KMS-11 (cell line): ENCODE measurements at regions not wholly inside any gene's neighbourhood (a gene's known extent, or its start where the extent isn't known, plus 50 kb on each side); places are given as distances from the start of the nearest gene placed in this dataset.
"Not testable (repeated sequence)": the region's sequence is repeated elsewhere in the genome, so short reads cannot be mapped to it uniquely, and the experiment has no call there.

Source experiments
- H2AFZ ChIP-seq: fragments of 200-600 bp; sonication (generic); 2 replicates; pipeline ENCODE4 v1.6.1; 2016; ENCODE audit warnings: antibody characterized with exemption, mixed run types, low read depth
- H3K27ac ChIP-seq: fragments of 200-600 bp; sonication (generic); 2 replicates; pipeline ENCODE4 v1.6.1; 2016; ENCODE audit warnings: mild to moderate bottlenecking, mixed run types
- H3K27me3 ChIP-seq: fragments of 200-600 bp; sonication (generic); 2 replicates; pipeline ENCODE4 v1.6.1; 2017; ENCODE audit warnings: mild to moderate bottlenecking, low read depth, mixed run types, moderate library complexity; ENCODE audit not compliant: insufficient read depth
- H3K36me3 ChIP-seq: fragments of 200-600 bp; sonication (generic); 2 replicates; pipeline ENCODE4 v1.6.1; 2017; ENCODE audit warnings: mild to moderate bottlenecking, mixed run types; ENCODE audit not compliant: insufficient read depth
- H3K4me1 ChIP-seq: fragments of 200-600 bp; sonication (generic); 2 replicates; pipeline ENCODE4 v1.6.1; 2016; ENCODE audit warnings: mild to moderate bottlenecking, low read depth, mixed run types; ENCODE audit not compliant: poor library complexity, severe bottlenecking
- H3K4me2 ChIP-seq: fragments of 200-600 bp; sonication (generic); 2 replicates; pipeline ENCODE4 v1.7.0; 2016; ENCODE audit warnings: mild to moderate bottlenecking, mixed run types
- H3K4me3 ChIP-seq: fragments of 200-600 bp; sonication (generic); IDR thresholded peaks from 2 replicates; pipeline ENCODE4 v1.6.1; 2017; ENCODE audit warnings: low read depth, low read length, mixed read lengths; ENCODE audit not compliant: insufficient read depth
- H3K79me2 ChIP-seq: fragments of 200-600 bp; sonication (generic); 2 replicates; pipeline ENCODE4 v1.6.1; 2016; ENCODE audit warnings: low read depth, mixed run types; ENCODE audit not compliant: insufficient read depth
- H3K9ac ChIP-seq: fragments of 200-600 bp; sonication (generic); 2 replicates; pipeline ENCODE4 v1.6.1; 2016; ENCODE audit warnings: mild to moderate bottlenecking, mixed run types
- H4K20me1 ChIP-seq: fragments of 200-600 bp; sonication (generic); 2 replicates; pipeline ENCODE4 v1.6.1; 2016; ENCODE audit warnings: mild to moderate bottlenecking, mixed run types; ENCODE audit not compliant: insufficient read depth
- TF ChIP-seq, protein P1 (sequence below): fragments of 200-600 bp; sonication (generic); conservative IDR thresholded peaks from 2 replicates; pipeline ENCODE4 v1.6.1; 2017; ENCODE audit warnings: low read depth, mild to moderate bottlenecking, antibody characterized with exemption, low read length, moderate library complexity, mixed read lengths

DNA sequence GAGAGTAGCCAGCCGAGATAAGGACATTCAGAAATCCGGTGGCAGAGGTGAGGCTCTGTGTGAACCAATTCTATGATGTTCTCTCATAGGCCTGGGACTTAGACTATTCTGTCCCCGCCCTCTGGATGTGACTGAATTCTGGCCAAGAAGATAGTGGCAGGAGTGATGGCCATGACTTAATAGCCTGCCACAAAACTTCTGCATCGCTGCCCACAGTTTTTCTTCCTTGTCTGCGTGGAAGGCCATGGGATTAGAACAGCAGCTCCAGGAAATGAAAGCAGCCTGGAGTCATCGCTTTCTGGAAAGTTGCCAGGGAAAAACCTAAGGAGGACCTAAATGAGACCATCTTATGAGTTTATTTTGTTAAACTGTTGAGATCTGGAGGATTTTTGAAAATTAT lies 134.7 kb downstream of the F11 start:
- no peaks in the 10 kb centered on the region for H3K27me3 ChIP-seq
- no peak overlapping the region for H3K9ac ChIP-seq
- H3K36me3 ChIP-seq: no peaks in the 10 kb centered on the region
- no peak overlapping the region for H3K4me3 ChIP-seq
- H4K20me1 ChIP-seq: no peaks in the 10 kb centered on the region
- H3K27ac ChIP-seq: no peak overlapping the region
- no peaks in the 10 kb centered on the region for H3K79me2 ChIP-seq
- TF ChIP-seq, protein P1, sequence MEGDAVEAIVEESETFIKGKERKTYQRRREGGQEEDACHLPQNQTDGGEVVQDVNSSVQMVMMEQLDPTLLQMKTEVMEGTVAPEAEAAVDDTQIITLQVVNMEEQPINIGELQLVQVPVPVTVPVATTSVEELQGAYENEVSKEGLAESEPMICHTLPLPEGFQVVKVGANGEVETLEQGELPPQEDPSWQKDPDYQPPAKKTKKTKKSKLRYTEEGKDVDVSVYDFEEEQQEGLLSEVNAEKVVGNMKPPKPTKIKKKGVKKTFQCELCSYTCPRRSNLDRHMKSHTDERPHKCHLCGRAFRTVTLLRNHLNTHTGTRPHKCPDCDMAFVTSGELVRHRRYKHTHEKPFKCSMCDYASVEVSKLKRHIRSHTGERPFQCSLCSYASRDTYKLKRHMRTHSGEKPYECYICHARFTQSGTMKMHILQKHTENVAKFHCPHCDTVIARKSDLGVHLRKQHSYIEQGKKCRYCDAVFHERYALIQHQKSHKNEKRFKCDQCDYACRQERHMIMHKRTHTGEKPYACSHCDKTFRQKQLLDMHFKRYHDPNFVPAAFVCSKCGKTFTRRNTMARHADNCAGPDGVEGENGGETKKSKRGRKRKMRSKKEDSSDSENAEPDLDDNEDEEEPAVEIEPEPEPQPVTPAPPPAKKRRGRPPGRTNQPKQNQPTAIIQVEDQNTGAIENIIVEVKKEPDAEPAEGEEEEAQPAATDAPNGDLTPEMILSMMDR: no peak
- H3K4me2 ChIP-seq: no peak overlapping the region
- no peaks in the 10 kb centered on the region for H3K4me1 ChIP-seq
- no peak overlapping the region for H2AFZ ChIP-seq

DNA sequence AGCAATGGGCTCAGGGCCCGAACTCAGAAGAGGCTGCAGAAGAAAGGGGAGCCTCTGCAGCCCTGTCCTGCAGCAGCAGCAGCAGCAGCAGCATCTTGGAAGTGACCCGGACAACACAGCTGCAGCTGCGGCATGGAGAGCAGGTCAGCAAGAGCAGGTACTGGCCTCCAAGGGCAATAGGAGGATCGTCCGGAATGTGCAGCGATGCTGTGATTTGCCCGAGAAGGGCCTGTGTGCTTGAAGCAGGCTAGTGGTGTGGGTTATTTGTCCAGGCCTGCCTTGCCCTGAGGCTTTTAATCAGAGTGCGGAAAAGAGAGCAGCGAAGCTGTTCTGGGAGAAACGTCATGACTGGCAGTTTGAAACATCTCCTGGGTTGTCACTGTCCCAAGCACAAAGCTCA lies 126.0 kb downstream of the F11 start:
- Histone ChIP-seq H3K9ac (no peak overlapping the region), H4K20me1 (no peaks in the 10 kb centered on the region), H2AFZ (no peak overlapping the region), H3K4me3 (no peak overlapping the region), H3K4me2 (no peak overlapping the region), H3K4me1 (no peaks in the 10 kb centered on the region), H3K79me2 (no peaks in the 10 kb centered on the region), H3K27ac (no peak overlapping the region), H3K27me3 (no peaks in the 10 kb centered on the region), H3K36me3 (no peaks in the 10 kb centered on the region)
- TF ChIP-seq, protein P1: no peak

DNA sequence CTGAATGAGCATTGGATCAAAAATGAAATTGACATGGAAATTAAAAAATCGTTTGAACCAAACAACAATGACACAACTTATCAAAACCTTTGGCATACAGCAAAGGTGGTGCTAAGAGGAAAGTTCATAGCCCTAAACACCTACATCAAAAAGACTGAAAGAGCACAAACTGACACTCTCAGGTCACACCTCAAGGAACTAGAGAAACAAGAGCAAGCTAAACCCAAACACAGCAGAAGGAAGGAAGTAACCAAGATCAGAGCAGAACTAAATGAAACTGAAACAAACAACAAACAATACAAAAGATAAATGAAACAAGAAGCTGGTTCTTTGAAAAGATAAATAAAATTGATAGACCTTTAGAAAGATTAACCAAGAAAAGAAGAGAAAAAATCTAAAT lies 118.3 kb downstream of the F11 start:
- not testable (repeated sequence) for H3K36me3 ChIP-seq, H2AFZ ChIP-seq, H3K79me2 ChIP-seq, H3K4me2 ChIP-seq, H3K27ac ChIP-seq, H3K4me1 ChIP-seq, H3K4me3 ChIP-seq, H4K20me1 ChIP-seq, H3K9ac ChIP-seq, H3K27me3 ChIP-seq

DNA sequence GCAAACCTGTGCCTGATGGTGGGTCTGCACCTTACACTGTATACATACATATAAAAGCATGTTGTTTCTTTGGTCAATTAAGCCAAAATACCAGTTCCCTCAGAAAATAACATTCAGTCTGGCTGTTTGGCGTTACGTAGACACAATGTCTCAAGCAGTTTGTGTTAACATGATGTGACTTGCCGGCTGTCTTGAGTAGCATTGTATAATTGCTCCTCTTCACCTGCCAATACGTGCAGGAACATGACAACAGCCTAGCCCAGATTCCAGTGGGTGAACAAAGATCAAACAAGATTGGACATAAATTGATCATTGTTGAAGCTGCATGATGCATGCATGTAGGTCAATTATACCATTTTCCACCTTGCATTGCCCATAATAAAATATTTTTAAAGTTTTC lies 102.3 kb downstream of the F11 start:
- H3K27me3 ChIP-seq: no peaks in the 10 kb centered on the region

DNA sequence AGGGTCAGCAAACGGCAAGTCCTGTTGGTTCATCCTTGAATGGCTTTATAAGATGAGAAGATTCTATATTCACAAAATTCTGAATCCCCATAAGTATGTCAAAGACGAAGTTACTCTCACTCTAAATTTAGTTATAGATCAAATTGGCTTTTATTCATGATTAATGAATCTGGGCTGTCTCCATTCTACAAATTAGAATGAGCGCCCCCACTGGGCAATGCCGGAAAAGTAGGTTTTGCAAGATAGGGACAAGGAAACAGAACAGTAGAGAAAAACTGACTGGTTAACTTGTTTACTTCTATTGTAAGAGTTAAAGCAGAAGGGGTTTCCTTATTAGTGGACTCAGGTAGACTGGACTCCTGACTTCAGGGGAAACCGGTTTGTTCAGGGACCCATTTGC lies 100.3 kb downstream of the F11 start:
- Histone ChIP-seq H3K79me2 (no peaks in the 10 kb centered on the region), H4K20me1 (no peaks in the 10 kb centered on the region), H2AFZ (no peak overlapping the region), H3K4me1 (no peaks in the 10 kb centered on the region), H3K27ac (no peak overlapping the region), H3K9ac (no peak overlapping the region), H3K4me2 (no peak overlapping the region), H3K36me3 (no peaks in the 10 kb centered on the region), H3K27me3 (no peaks in the 10 kb centered on the region), H3K4me3 (no peak overlapping the region)
- TF ChIP-seq, protein P1: 0 out of 2 replicates have a peak, but pooled peaks have one; percentile 16

More for the DNA sequence above, 102.3 kb downstream of the F11 start:
- Histone ChIP-seq H4K20me1 (no peaks in the 10 kb centered on the region), H3K27ac (no peak overlapping the region), H3K4me1 (no peaks in the 10 kb centered on the region), H3K4me3 (no peak overlapping the region), H3K9ac (no peak overlapping the region), H3K4me2 (no peak overlapping the region), H3K36me3 (no peaks in the 10 kb centered on the region), H3K79me2 (no peaks in the 10 kb centered on the region), H2AFZ (no peak overlapping the region)
- TF ChIP-seq, protein P1: no peak

DNA sequence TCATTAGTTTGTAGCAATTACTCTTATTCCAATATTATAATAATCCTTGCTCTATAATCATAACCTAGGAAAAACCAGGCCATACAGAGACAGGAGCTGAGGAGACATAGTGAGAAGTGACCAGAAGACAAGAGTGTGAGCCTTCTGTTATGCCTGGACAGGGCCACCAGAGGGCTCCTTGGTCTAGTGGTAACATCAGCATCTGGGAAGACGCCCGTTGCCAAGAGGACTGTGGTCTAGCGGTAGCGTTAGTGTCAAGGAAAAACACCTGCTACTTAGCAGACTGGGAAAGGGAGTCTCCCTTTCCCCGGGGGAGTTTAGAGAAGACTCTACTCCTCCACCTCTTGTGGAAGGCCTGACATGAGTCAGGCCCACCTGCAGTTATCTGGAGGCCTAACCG lies 97.0 kb downstream of the F11 start:
- H3K4me3 ChIP-seq, H3K4me1 ChIP-seq, H3K4me2 ChIP-seq, H3K27me3 ChIP-seq, H3K79me2 ChIP-seq, H3K9ac ChIP-seq, H3K36me3 ChIP-seq, H3K27ac ChIP-seq, H2AFZ ChIP-seq, H4K20me1 ChIP-seq: not testable (repeated sequence)
